ENCODE measurements at regions not wholly inside any gene's neighbourhood (a gene's known extent, or its start where the extent isn't known, plus 50 kb on each side); places are given as distances from the start of the nearest gene placed in this dataset.

- no peaks in the 10 kb centered on the region for H3K79me2 ChIP-seq (ENCODE audit: insufficient read depth)
- in situ Hi-C loops (cut with MboI), result no loop called here
Measured at GRCh38 chr4:45484740-45485139, 639.1 kb downstream of the GABRG1 start.

GRCh38 chr4:45482346-45482745 lies 641.5 kb downstream of the GABRG1 start:
- H4K20me1 ChIP-seq (ENCODE audit: insufficient read depth), result no peaks in the 10 kb centered on the region
- H3K27me3 ChIP-seq (replicated peaks; ENCODE audit: insufficient read depth), result no peaks in the 10 kb centered on the region
- no peaks in the 10 kb centered on the region for H3K4me1 ChIP-seq (ENCODE audit: insufficient read depth)
- H3K4me3 ChIP-seq, result no peak overlapping the region
- 78% methylated on average over 7 of the region's 7 CpGs for WGBS, 2 experiments (ENCODE audit: low coverage in 1 of 2, low lambda C conversion rate in 2 of 2, missing lambda C conversion rate in 2 of 2)
- TF ChIP-seq EZH2phosphoT487 (IDR thresholded peaks at IDR 0.05; ENCODE audit: insufficient read depth, low read depth) (no peak), EZH2 (IDR thresholded peaks at IDR 0.05; ENCODE audit: insufficient read depth, poor library complexity, severe bottlenecking) (no peak)
- no peaks in the 10 kb centered on the region for H3K9me2 ChIP-seq (ENCODE audit: insufficient read depth)
- no peak for DNase-seq
- H3K36me3 ChIP-seq (ENCODE audit: low read depth), result no peaks in the 10 kb centered on the region
- no peak overlapping the region for H3K27ac ChIP-seq
- in situ Hi-C loops (cut with MboI), result no loop called here
- no peaks in the 10 kb centered on the region for H3K79me2 ChIP-seq (ENCODE audit: insufficient read depth)
- H3F3A ChIP-seq (ENCODE audit: insufficient read depth), result no peaks in the 10 kb centered on the region
- H3K9me3 ChIP-seq (ENCODE audit: low read depth), result no peaks in the 10 kb centered on the region
- H3K9ac ChIP-seq, result no peak overlapping the region
- no peak overlapping the region for H2AFZ ChIP-seq
- H3K4me2 ChIP-seq (ENCODE audit: unreplicated experiment), result no peak overlapping the region

More at GRCh38 chr4:45484740-45485139, 639.1 kb downstream of the GABRG1 start:
- Histone ChIP-seq H3K9me2 (ENCODE audit: insufficient read depth) (no peaks in the 10 kb centered on the region), H3K4me1 (ENCODE audit: insufficient read depth) (no peaks in the 10 kb centered on the region), H3K4me3 (no peak overlapping the region), H3F3A (ENCODE audit: insufficient read depth) (no peaks in the 10 kb centered on the region), H3K27me3 (replicated peaks; ENCODE audit: insufficient read depth) (no peaks in the 10 kb centered on the region), H3K36me3 (ENCODE audit: low read depth) (no peaks in the 10 kb centered on the region), H4K20me1 (ENCODE audit: insufficient read depth) (no peaks in the 10 kb centered on the region), H3K4me2 (ENCODE audit: unreplicated experiment) (no peak overlapping the region), H3K9ac (no peak overlapping the region), H3K27ac (no peak overlapping the region), H3K9me3 (ENCODE audit: low read depth) (no peaks in the 10 kb centered on the region), H2AFZ (no peak overlapping the region)
- 0% methylated on average over 1 of the region's 1 CpG for WGBS, 2 experiments (ENCODE audit: low coverage in 1 of 2, low lambda C conversion rate in 2 of 2, missing lambda C conversion rate in 2 of 2)
- no peak for DNase-seq
- TF ChIP-seq EZH2phosphoT487 (IDR thresholded peaks at IDR 0.05; ENCODE audit: insufficient read depth, low read depth), result no peak
- no peak for TF ChIP-seq EZH2 (IDR thresholded peaks at IDR 0.05; ENCODE audit: insufficient read depth, poor library complexity, severe bottlenecking)

GRCh38 chr4:45477311-45477733 lies 646.5 kb downstream of the GABRG1 start:
- H3K27ac ChIP-seq, result no peak overlapping the region
- H3K79me2 ChIP-seq (ENCODE audit: insufficient read depth), result no peaks in the 10 kb centered on the region
- no peaks in the 10 kb centered on the region for H4K20me1 ChIP-seq (ENCODE audit: insufficient read depth)
- no peaks in the 10 kb centered on the region for H3K9me2 ChIP-seq (ENCODE audit: insufficient read depth)
- no peaks in the 10 kb centered on the region for H3K4me1 ChIP-seq (ENCODE audit: insufficient read depth)
- H3K4me2 ChIP-seq (ENCODE audit: unreplicated experiment), result no peak overlapping the region
- H3K9me3 ChIP-seq (ENCODE audit: low read depth), result no peaks in the 10 kb centered on the region
- H3K9ac ChIP-seq, result no peak overlapping the region
- no peaks in the 10 kb centered on the region for H3K27me3 ChIP-seq (replicated peaks; ENCODE audit: insufficient read depth)
- H3F3A ChIP-seq (ENCODE audit: insufficient read depth), result no peaks in the 10 kb centered on the region
- H2AFZ ChIP-seq, result no peak overlapping the region
- TF ChIP-seq EZH2phosphoT487 (IDR thresholded peaks at IDR 0.05; ENCODE audit: insufficient read depth, low read depth) (no peak), EZH2 (IDR thresholded peaks at IDR 0.05; ENCODE audit: insufficient read depth, poor library complexity, severe bottlenecking) (no peak)
- H3K4me3 ChIP-seq, result no peak overlapping the region
- DNase-seq, result no peak
- 74 to 75% methylated on average over 22 to 25 of the region's 25 CpGs for WGBS, 2 experiments (ENCODE audit: low coverage in 1 of 2, low lambda C conversion rate in 2 of 2, missing lambda C conversion rate in 2 of 2)
- no peaks in the 10 kb centered on the region for H3K36me3 ChIP-seq (ENCODE audit: low read depth)
- in situ Hi-C loops (cut with MboI), result no loop called here

- Histone ChIP-seq H2AFZ (no peak overlapping the region), H3K9me2 (ENCODE audit: insufficient read depth) (no peaks in the 10 kb centered on the region)
Measured at GRCh38 chr4:45475548-45475947, 648.3 kb downstream of the GABRG1 start.

GRCh38 chr4:45472490-45472889 lies 651.4 kb downstream of the GABRG1 start:
- Histone ChIP-seq H3K27ac (no peak overlapping the region), H2AFZ (no peak overlapping the region), H3K79me2 (ENCODE audit: insufficient read depth) (no peaks in the 10 kb centered on the region), H3K9me2 (ENCODE audit: insufficient read depth) (no peaks in the 10 kb centered on the region), H3K9me3 (ENCODE audit: low read depth) (no peaks in the 10 kb centered on the region), H3K4me2 (ENCODE audit: unreplicated experiment) (no peak overlapping the region), H3K4me1 (ENCODE audit: insufficient read depth) (no peaks in the 10 kb centered on the region), H3K27me3 (replicated peaks; ENCODE audit: insufficient read depth) (no peaks in the 10 kb centered on the region), H3K4me3 (no peak overlapping the region), H3K36me3 (ENCODE audit: low read depth) (no peaks in the 10 kb centered on the region), H3K9ac (no peak overlapping the region), H4K20me1 (ENCODE audit: insufficient read depth) (no peaks in the 10 kb centered on the region), H3F3A (ENCODE audit: insufficient read depth) (no peaks in the 10 kb centered on the region)
- TF ChIP-seq EZH2phosphoT487 (IDR thresholded peaks at IDR 0.05; ENCODE audit: insufficient read depth, low read depth) (no peak), EZH2 (IDR thresholded peaks at IDR 0.05; ENCODE audit: insufficient read depth, poor library complexity, severe bottlenecking) (no peak)
- 14 to 15% methylated on average over 3 of the region's 3 CpGs for WGBS, 2 experiments (ENCODE audit: low coverage in 1 of 2, low lambda C conversion rate in 2 of 2, missing lambda C conversion rate in 2 of 2)
- DNase-seq, result no peak
- in situ Hi-C loops (cut with MboI), result no loop called here

More at GRCh38 chr4:45475548-45475947, 648.3 kb downstream of the GABRG1 start:
- Histone ChIP-seq H3K4me2 (ENCODE audit: unreplicated experiment) (no peak overlapping the region), H3K4me3 (no peak overlapping the region), H3K9me3 (ENCODE audit: low read depth) (no peaks in the 10 kb centered on the region), H3K27ac (no peak overlapping the region), H3K27me3 (replicated peaks; ENCODE audit: insufficient read depth) (no peaks in the 10 kb centered on the region), H3K79me2 (ENCODE audit: insufficient read depth) (no peaks in the 10 kb centered on the region), H3K36me3 (ENCODE audit: low read depth) (no peaks in the 10 kb centered on the region), H3K9ac (no peak overlapping the region), H3K4me1 (ENCODE audit: insufficient read depth) (no peaks in the 10 kb centered on the region), H4K20me1 (ENCODE audit: insufficient read depth) (no peaks in the 10 kb centered on the region), H3F3A (ENCODE audit: insufficient read depth) (no peaks in the 10 kb centered on the region)
- no peak for DNase-seq
- in situ Hi-C loops (cut with MboI), result no loop called here
- no peak for TF ChIP-seq EZH2phosphoT487 (IDR thresholded peaks at IDR 0.05; ENCODE audit: insufficient read depth, low read depth)
- no peak for TF ChIP-seq EZH2 (IDR thresholded peaks at IDR 0.05; ENCODE audit: insufficient read depth, poor library complexity, severe bottlenecking)
- WGBS, 2 experiments (ENCODE audit: low coverage in 1 of 2, low lambda C conversion rate in 2 of 2, missing lambda C conversion rate in 2 of 2), result 24 to 56% methylated on average over 2 of the region's 2 CpGs
